ENCODE measurements at regions not wholly inside any gene's neighbourhood (a gene's known extent, or its start where the extent isn't known, plus 50 kb on each side); places are given as distances from the start of the nearest gene placed in this dataset.

- no peaks in the 10 kb centered on the region for H4K20me1 ChIP-seq (ENCODE audit: insufficient read depth)
- no peaks in the 10 kb centered on the region for H3K27me3 ChIP-seq (ENCODE audit: insufficient read depth, low read depth, low read length)
- no peak for TF ChIP-seq EP300 (conservative IDR thresholded peaks at IDR 0.05; ENCODE audit: poor library complexity, severe bottlenecking)
- TF ChIP-seq REST (IDR thresholded peaks at IDR 0.05; ENCODE audit: borderline replicate concordance): no peak
- H2AFZ ChIP-seq (ENCODE audit: low read depth, low read length): no peak overlapping the region
- no peak overlapping the region for H3K4me2 ChIP-seq (ENCODE audit: low read length)
- H3K9me3 ChIP-seq (ENCODE audit: low read length): no peaks in the 10 kb centered on the region
- H3K27ac ChIP-seq (ENCODE audit: low read length): no peak overlapping the region
- no peak overlapping the region for H3K9ac ChIP-seq (ENCODE audit: low read length)
- no peaks in the 10 kb centered on the region for H3F3A ChIP-seq (ENCODE audit: insufficient read depth, low read length, poor library complexity, severe bottlenecking)
- no peaks in the 10 kb centered on the region for H3K9me2 ChIP-seq (ENCODE audit: insufficient read depth, low read length)
- H3K79me2 ChIP-seq (replicated peaks; ENCODE audit: insufficient read depth, low read length): no peaks in the 10 kb centered on the region
- H3K4me3 ChIP-seq (ENCODE audit: low read length): no peak overlapping the region
- H3K36me3 ChIP-seq (ENCODE audit: insufficient read depth, low read length): no peaks in the 10 kb centered on the region
Observed at GRCh38 chr1:221632072-221632471, 109.8 kb downstream of the DUSP10 start.

DNA sequence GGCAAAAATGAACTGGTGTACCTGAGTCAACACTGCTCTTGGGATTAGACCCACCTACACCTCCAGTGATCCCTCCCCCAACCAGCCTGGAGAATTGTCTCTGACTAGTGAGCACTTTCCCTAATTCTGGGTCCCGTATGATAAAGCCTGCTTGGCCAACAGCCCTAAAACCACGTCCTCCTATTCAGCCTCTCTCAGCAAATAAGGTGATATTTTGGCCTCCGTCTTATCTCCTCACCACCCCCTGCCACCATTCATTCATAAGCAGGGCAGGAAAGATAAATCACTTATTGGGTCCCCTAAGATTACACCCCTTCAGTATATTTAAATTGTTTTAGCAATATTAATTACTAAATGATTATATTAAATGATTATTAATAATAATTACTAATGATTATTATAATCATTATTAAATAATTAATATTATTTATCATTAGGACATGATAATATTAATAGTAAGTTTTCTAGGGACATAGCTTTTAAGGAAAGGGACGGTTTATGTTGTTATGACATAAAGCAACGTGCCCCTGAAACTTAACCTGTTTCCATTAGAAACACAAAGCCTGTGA lies 108.0 kb downstream of the DUSP10 start:
- Histone ChIP-seq H3K9me2 (ENCODE audit: insufficient read depth, low read length) (no peaks in the 10 kb centered on the region), H4K20me1 (ENCODE audit: insufficient read depth) (no peaks in the 10 kb centered on the region), H3K27me3 (ENCODE audit: insufficient read depth, low read depth, low read length) (no peaks in the 10 kb centered on the region), H3K27ac (ENCODE audit: low read length) (no peak overlapping the region), H3F3A (ENCODE audit: insufficient read depth, low read length, poor library complexity, severe bottlenecking) (no peaks in the 10 kb centered on the region), H3K36me3 (ENCODE audit: insufficient read depth, low read length) (no peaks in the 10 kb centered on the region), H3K9me3 (ENCODE audit: low read length) (no peaks in the 10 kb centered on the region), H3K4me2 (ENCODE audit: low read length) (no peak overlapping the region), H3K9ac (ENCODE audit: low read length) (no peak overlapping the region), H3K4me3 (ENCODE audit: low read length) (no peak overlapping the region), H3K79me2 (replicated peaks; ENCODE audit: insufficient read depth, low read length) (no peaks in the 10 kb centered on the region), H2AFZ (ENCODE audit: low read depth, low read length) (no peak overlapping the region)
- no peak for TF ChIP-seq POLR2AphosphoS5 (IDR thresholded peaks at IDR 0.05)
- no peak for TF ChIP-seq EZH2 (IDR thresholded peaks at IDR 0.05; ENCODE audit: borderline replicate concordance, insufficient read depth, low read length, poor library complexity, severe bottlenecking)
- TF ChIP-seq TAF1 (IDR thresholded peaks at IDR 0.05; ENCODE audit: low read depth): no peak
- no peak for TF ChIP-seq SMC3 (conservative IDR thresholded peaks at IDR 0.05; ENCODE audit: poor library complexity)
- TF ChIP-seq, protein P1, sequence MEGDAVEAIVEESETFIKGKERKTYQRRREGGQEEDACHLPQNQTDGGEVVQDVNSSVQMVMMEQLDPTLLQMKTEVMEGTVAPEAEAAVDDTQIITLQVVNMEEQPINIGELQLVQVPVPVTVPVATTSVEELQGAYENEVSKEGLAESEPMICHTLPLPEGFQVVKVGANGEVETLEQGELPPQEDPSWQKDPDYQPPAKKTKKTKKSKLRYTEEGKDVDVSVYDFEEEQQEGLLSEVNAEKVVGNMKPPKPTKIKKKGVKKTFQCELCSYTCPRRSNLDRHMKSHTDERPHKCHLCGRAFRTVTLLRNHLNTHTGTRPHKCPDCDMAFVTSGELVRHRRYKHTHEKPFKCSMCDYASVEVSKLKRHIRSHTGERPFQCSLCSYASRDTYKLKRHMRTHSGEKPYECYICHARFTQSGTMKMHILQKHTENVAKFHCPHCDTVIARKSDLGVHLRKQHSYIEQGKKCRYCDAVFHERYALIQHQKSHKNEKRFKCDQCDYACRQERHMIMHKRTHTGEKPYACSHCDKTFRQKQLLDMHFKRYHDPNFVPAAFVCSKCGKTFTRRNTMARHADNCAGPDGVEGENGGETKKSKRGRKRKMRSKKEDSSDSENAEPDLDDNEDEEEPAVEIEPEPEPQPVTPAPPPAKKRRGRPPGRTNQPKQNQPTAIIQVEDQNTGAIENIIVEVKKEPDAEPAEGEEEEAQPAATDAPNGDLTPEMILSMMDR (IDR thresholded peaks at IDR 0.05; ENCODE audit: poor library complexity, severe bottlenecking): no peak
- no peak for TF ChIP-seq RAD21 (conservative IDR thresholded peaks at IDR 0.05)
- no peak for TF ChIP-seq REST (IDR thresholded peaks at IDR 0.05; ENCODE audit: borderline replicate concordance)
- no peak for TF ChIP-seq MXI1 (conservative IDR thresholded peaks at IDR 0.05; ENCODE audit: poor library complexity, severe bottlenecking)
- TF ChIP-seq EP300 (conservative IDR thresholded peaks at IDR 0.05; ENCODE audit: poor library complexity, severe bottlenecking): no peak
